Mesendoderm (in vitro differentiated cells): ENCODE measurements at regions not wholly inside any gene's neighbourhood (a gene's known extent, or its start where the extent isn't known, plus 50 kb on each side); places are given as distances from the start of the nearest gene placed in this dataset.
A peak's percentile ranks its signal among the peaks of the same experiment; 100 is the strongest.

ENCODE experiments used
- DNase-seq: peaks from one replicate; pipeline ENCODE4 v3.0.0; 2013
- H2AK5ac ChIP-seq: 2 replicates; pipeline ENCODE4 v1.6.1; 2013; ENCODE audit warnings: low read length, inconsistent platforms
- H2BK120ac ChIP-seq: 2 replicates; pipeline ENCODE4 v1.6.1; 2013; ENCODE audit warnings: low read depth, mild to moderate bottlenecking, low read length, moderate library complexity, mixed read lengths
- H2BK15ac ChIP-seq: replicated peaks from 2 replicates; pipeline ENCODE4 v1.6.1; 2013; ENCODE audit warnings: low read depth, mild to moderate bottlenecking, moderate library complexity
- H2BK5ac ChIP-seq: 2 replicates; pipeline ENCODE4 v1.6.1; 2013; ENCODE audit warnings: low read length, inconsistent platforms
- H3K18ac ChIP-seq: 2 replicates; pipeline ENCODE4 v1.6.1; 2013; ENCODE audit warnings: mild to moderate bottlenecking, low read length, mixed read lengths
- H3K23ac ChIP-seq: one replicate; pipeline ENCODE4 v1.6.1; 2013; ENCODE audit warnings: low read length
- H3K27ac ChIP-seq: 2 replicates; pipeline ENCODE4 v1.5.1; 2013; ENCODE audit warnings: low read depth, mild to moderate bottlenecking, inconsistent platforms, low read length, moderate library complexity
- H3K27me3 ChIP-seq: 2 replicates; pipeline ENCODE4 v1.6.1; 2013; ENCODE audit warnings: low read length, control low read depth, mild to moderate bottlenecking, inconsistent platforms; ENCODE audit not compliant: insufficient read depth, poor library complexity
- H3K36me3 ChIP-seq: 2 replicates; pipeline ENCODE4 v1.6.1; 2013; ENCODE audit warnings: low read length, inconsistent platforms; ENCODE audit not compliant: control insufficient read depth, insufficient read depth
- H3K4ac ChIP-seq: one replicate; pipeline ENCODE4 v1.6.1; 2013; ENCODE audit warnings: low read depth, mild to moderate bottlenecking, low read length, moderate library complexity
- H3K4me1 ChIP-seq: 2 replicates; pipeline ENCODE4 v1.6.1; 2013; ENCODE audit warnings: low read depth, low read length, inconsistent platforms; ENCODE audit not compliant: control insufficient read depth
- H3K4me2 ChIP-seq: 2 replicates; pipeline ENCODE4 v1.6.1; 2013; ENCODE audit warnings: low read length
- H3K4me3 ChIP-seq: 2 replicates; pipeline ENCODE4 v1.5.1; 2013; ENCODE audit warnings: mild to moderate bottlenecking, low read length
- H3K56ac ChIP-seq: one replicate; pipeline ENCODE4 v1.6.1; 2013; ENCODE audit warnings: low read length
- H3K79me1 ChIP-seq: 2 replicates; pipeline ENCODE4 v1.6.1; 2013; ENCODE audit warnings: low read length, inconsistent platforms
- H3K79me2 ChIP-seq: 2 replicates; pipeline ENCODE4 v1.6.1; 2013; ENCODE audit warnings: mild to moderate bottlenecking, low read length; ENCODE audit not compliant: control insufficient read depth, insufficient read depth
- H3K9ac ChIP-seq: 2 replicates; pipeline ENCODE4 v1.6.1; 2013; ENCODE audit warnings: low read length, inconsistent platforms
- H4K5ac ChIP-seq: one replicate; pipeline ENCODE4 v1.6.1; 2013; ENCODE audit warnings: low read length
- H4K8ac ChIP-seq: one replicate; pipeline ENCODE4 v1.6.1; 2013; ENCODE audit warnings: low read depth, mild to moderate bottlenecking, control low read depth, low read length, moderate library complexity
- WGBS: extraction: QIAGEN DNeasy Blood & Tissue Kit; methylation state at CpG from one replicate; pipeline ENCODE4 v1.1.7; 2013; ENCODE audit warnings: low lambda C conversion rate, missing lambda C conversion rate; ENCODE audit not compliant: insufficient coverage; ENCODE audit errors: extremely low coverage; 5-methylcytosine and 5-hydroxymethylcytosine counted together

GRCh38 chr5:125372694-125373631 lies 626.5 kb upstream of the ZNF608 start:
- Histone ChIP-seq H2BK5ac (peak overlapping the region; percentile 87), H3K79me1 (no peaks in the 10 kb centered on the region), H3K18ac (peak overlapping the region; percentile 94), H3K27ac (peak overlapping the region; percentile 72), H3K79me2 (no peaks in the 10 kb centered on the region), H3K23ac (no peak overlapping the region), H3K4me3 (no peak overlapping the region), H3K56ac (peak overlapping the region; percentile 57), H3K4me1 (peaks cover 2% of the 10 kb centered on the region), H2BK120ac (peak overlapping the region; percentile 82), H4K8ac (no peak overlapping the region), H3K4me2 (no peak overlapping the region), H3K9ac (no peak overlapping the region), H2AK5ac (no peak overlapping the region), H3K27me3 (no peaks in the 10 kb centered on the region), H3K36me3 (no peaks in the 10 kb centered on the region), H3K4ac (no peak overlapping the region), H2BK15ac (peak overlapping the region; percentile 74), H4K5ac (no peak overlapping the region)
- no CpG with 5 or more reads among the region's 6 CpGs for WGBS
- DNase-seq: peak; percentile 94

GRCh38 chr5:125375143-125375542 lies 628.7 kb upstream of the ZNF608 start:
- no peak overlapping the region for H4K5ac ChIP-seq
- WGBS: no CpG with 5 or more reads among the region's 1 CpG
- H3K4me1 ChIP-seq: peaks cover 2% of the 10 kb centered on the region
- H2BK5ac ChIP-seq: no peak overlapping the region
- H3K4me3 ChIP-seq: no peak overlapping the region
- H3K4me2 ChIP-seq: no peak overlapping the region
- H3K79me2 ChIP-seq: no peaks in the 10 kb centered on the region
- no peak overlapping the region for H3K4ac ChIP-seq
- no peaks in the 10 kb centered on the region for H3K27me3 ChIP-seq
- no peak overlapping the region for H2BK15ac ChIP-seq
- H3K36me3 ChIP-seq: no peaks in the 10 kb centered on the region
- H3K79me1 ChIP-seq: no peaks in the 10 kb centered on the region
- no peak overlapping the region for H3K23ac ChIP-seq
- no peak overlapping the region for H2AK5ac ChIP-seq
- no peak overlapping the region for H3K9ac ChIP-seq
- no peak overlapping the region for H3K18ac ChIP-seq
- H3K27ac ChIP-seq: no peak overlapping the region
- no peak overlapping the region for H4K8ac ChIP-seq
- DNase-seq: no peak
- H2BK120ac ChIP-seq: no peak overlapping the region
- no peak overlapping the region for H3K56ac ChIP-seq

DNA sequence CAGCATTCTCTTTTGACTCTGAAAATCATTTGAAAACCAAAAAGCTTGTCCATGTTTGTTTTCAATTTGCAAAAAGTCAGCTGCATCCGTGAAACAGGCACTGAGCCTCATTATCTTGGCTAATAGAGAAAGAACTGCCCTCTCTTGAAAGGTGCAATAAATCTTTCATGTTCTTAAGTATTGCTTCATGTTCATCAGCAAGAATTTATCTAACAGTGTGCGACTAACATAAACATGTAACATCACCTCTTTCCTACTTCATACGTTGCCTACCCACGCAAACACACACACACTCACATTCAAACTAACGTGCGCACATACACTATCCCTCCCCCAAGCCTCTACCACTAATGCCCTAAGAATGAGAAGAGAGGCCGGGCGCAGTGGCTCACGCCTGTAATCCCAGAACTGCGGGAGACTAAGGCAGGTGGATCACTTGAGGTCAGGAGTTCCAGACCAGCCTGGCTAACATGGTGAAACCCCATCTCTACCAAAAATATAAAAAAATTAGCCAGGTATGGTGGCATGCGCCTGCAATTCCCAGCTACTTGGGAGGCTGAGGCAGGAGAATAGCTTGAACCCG lies 629.7 kb upstream of the ZNF608 start:
- Histone ChIP-seq H2BK15ac (no peak overlapping the region), H2BK120ac (no peak overlapping the region), H4K5ac (no peak overlapping the region), H4K8ac (no peak overlapping the region), H2AK5ac (no peak overlapping the region), H3K23ac (no peak overlapping the region), H3K36me3 (no peaks in the 10 kb centered on the region), H3K4me1 (peaks cover 2% of the 10 kb centered on the region), H3K79me2 (no peaks in the 10 kb centered on the region), H3K27ac (no peak overlapping the region), H3K4me2 (no peak overlapping the region), H3K9ac (no peak overlapping the region), H3K4me3 (no peak overlapping the region), H3K4ac (no peak overlapping the region), H3K18ac (no peak overlapping the region), H3K56ac (no peak overlapping the region), H3K27me3 (no peaks in the 10 kb centered on the region), H3K79me1 (no peaks in the 10 kb centered on the region), H2BK5ac (no peak overlapping the region)
- no peak for DNase-seq
- 100% methylated on average over 4 of the region's 12 CpGs for WGBS

GRCh38 chr5:125377141-125377540 lies 630.7 kb upstream of the ZNF608 start:
- no peak overlapping the region for H3K27ac ChIP-seq

GRCh38 chr5:125381290-125381689 lies 634.9 kb upstream of the ZNF608 start:
- H3K56ac ChIP-seq: no peak overlapping the region
- no peaks in the 10 kb centered on the region for H3K36me3 ChIP-seq
- no peak overlapping the region for H3K23ac ChIP-seq
- no peak overlapping the region for H2BK120ac ChIP-seq
- H2BK15ac ChIP-seq: no peak overlapping the region
- H3K27me3 ChIP-seq: no peaks in the 10 kb centered on the region
- H3K4ac ChIP-seq: no peak overlapping the region
- no peak overlapping the region for H2AK5ac ChIP-seq
- WGBS: no CpG with 5 or more reads among the region's 6 CpGs
- H3K79me2 ChIP-seq: no peaks in the 10 kb centered on the region
- no peaks in the 10 kb centered on the region for H3K79me1 ChIP-seq
- H4K8ac ChIP-seq: no peak overlapping the region
- no peak overlapping the region for H3K4me3 ChIP-seq
- H3K4me1 ChIP-seq: no peaks in the 10 kb centered on the region
- no peak overlapping the region for H3K9ac ChIP-seq
- H3K27ac ChIP-seq: no peak overlapping the region
- no peak overlapping the region for H4K5ac ChIP-seq
- no peak for DNase-seq
- no peak overlapping the region for H3K4me2 ChIP-seq
- no peak overlapping the region for H3K18ac ChIP-seq
- H2BK5ac ChIP-seq: no peak overlapping the region

More at GRCh38 chr5:125377141-125377540, 630.7 kb upstream of the ZNF608 start:
- H3K18ac ChIP-seq: no peak overlapping the region
- no peak overlapping the region for H2BK15ac ChIP-seq
- no peak overlapping the region for H2BK120ac ChIP-seq
- no peaks in the 10 kb centered on the region for H3K36me3 ChIP-seq
- no peak overlapping the region for H3K56ac ChIP-seq
- no peak overlapping the region for H3K9ac ChIP-seq
- H3K4ac ChIP-seq: no peak overlapping the region
- no peak overlapping the region for H2AK5ac ChIP-seq
- no peaks in the 10 kb centered on the region for H3K79me2 ChIP-seq
- no CpG with 5 or more reads among the region's 1 CpG for WGBS
- H3K27me3 ChIP-seq: no peaks in the 10 kb centered on the region
- no peaks in the 10 kb centered on the region for H3K79me1 ChIP-seq
- no peak overlapping the region for H3K23ac ChIP-seq
- H3K4me3 ChIP-seq: no peak overlapping the region
- H3K4me2 ChIP-seq: no peak overlapping the region
- peaks cover 2% of the 10 kb centered on the region for H3K4me1 ChIP-seq
- H4K8ac ChIP-seq: peak overlapping the region; percentile 5
- H4K5ac ChIP-seq: no peak overlapping the region
- no peak overlapping the region for H2BK5ac ChIP-seq
- peak; percentile 25 for DNase-seq
